ENCODE measurements at regions not wholly inside any gene's neighbourhood (a gene's known extent, or its start where the extent isn't known, plus 50 kb on each side); places are given as distances from the start of the nearest gene placed in this dataset.

DNA sequence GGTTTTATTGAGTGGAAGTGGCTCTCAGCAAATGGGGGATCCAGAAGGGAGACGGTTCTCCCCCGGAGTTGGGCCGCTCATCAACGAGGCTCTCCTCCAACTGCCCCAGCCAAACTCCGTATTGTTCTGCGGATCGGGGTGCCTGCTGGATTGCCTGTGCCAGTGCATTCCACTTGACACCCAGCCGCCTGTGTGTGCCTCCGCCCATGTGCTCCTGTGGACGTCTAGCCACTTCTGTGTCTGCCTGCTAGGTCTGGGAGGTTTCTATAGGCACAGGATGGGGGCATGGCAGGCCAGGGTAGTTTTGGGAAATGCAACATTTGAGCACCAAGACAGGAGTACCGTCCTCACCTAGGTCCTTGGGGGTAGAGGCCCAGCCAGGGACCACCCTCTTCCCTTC, 225.7 kb upstream of the AMIGO2 start:
- DNase-seq: no peak

DNA sequence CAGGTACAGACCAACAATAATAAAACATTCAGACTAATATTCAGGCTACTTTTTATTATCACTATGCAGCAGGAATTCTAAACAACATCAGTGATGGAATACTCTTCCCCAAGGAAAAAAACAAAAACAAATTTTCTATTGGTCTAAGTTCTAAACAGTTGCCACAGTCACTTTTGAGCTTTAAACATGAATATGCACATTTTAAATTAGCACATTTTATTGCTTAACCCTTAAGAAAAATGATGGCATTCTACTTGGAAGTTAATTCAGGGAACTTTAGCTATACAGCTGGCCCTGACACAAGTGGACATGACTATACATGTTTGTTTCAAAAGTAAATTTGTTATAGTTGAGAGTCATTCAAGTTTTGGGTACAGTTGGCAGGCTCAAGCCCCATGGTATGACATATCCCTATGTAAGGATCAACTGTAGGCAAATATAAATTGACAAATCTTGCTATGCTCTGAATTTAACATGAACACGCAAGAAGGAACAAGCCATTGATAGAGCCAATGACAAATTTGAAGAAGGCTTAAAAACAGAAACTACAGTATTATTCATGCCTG, 224.3 kb upstream of the AMIGO2 start:
- DNase-seq: no peak

GRCh38 chr12:47303207-47303606, 223.4 kb upstream of the AMIGO2 start:
- DNase-seq: no peak

DNA sequence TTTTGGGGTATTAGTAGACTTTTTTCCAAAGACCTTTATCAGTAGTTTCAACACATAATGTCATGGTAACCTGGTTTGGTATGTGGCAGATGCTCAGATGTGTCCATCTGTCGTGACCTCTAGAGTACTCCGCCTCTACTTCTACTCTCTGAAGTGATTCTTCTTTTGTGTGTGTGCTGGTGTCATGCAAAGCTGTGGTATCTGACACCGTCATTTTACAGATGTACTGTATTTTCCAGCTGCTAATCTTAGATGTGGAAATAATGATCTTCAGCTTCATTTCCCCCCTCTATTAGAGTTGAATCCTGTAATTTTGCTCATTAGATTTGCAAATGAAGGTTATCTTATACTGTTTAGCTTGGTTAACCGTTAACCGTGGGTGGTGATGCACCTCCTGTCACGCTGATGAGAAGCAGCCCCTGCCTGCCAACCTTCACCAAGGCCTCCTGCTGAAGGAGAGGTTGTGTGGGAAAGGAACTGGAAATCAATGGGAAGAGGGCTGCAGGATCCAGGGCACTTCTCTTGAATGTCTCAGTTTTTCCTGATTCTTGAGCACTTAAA, 222.4 kb upstream of the AMIGO2 start:
- DNase-seq: no peak

GRCh38 chr12:47299586-47299985, 219.8 kb upstream of the AMIGO2 start:
- no peak for DNase-seq

GRCh38 chr12:47297993-47298392, 218.2 kb upstream of the AMIGO2 start:
- DNase-seq: no peak

DNA sequence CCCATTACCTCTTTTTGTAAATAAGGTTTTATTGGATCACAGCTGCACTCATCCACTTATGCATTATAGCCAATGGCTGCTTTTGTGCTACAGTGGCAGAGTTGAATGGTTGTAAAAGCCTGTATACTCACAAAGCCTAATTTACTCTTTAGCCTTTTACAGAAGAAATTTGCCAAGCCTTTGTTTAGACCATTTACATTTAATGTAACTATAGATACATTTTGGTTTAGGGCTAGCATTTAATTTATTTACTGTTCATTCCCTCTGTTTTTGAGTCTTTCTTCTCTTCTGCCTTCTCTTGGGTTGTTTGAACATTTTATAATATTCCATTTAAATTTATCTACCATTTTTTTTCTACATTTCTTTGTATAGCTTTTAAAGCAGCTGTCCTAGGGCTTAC, 217.1 kb upstream of the AMIGO2 start:
- no peak for DNase-seq

DNA sequence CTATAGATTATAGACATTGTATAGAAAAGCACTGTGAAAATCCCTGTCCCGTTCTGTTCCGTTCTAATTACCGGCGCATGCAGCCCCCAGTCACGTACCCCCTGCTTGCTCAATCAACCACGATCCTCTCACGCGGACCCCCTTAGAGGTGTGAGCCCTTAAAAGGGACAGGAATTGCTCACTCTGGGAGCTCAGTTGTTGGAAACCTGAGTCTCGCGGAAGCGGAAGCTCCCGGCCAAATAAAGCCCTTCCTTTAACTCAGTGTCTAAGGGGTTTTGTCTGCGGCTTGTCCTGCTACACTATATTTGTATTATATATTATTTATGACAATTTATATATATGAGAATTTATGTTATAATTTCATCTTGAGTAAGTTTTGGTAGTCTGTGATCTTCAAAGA, 213.6 kb upstream of the AMIGO2 start:
- DNase-seq: no peak

DNA sequence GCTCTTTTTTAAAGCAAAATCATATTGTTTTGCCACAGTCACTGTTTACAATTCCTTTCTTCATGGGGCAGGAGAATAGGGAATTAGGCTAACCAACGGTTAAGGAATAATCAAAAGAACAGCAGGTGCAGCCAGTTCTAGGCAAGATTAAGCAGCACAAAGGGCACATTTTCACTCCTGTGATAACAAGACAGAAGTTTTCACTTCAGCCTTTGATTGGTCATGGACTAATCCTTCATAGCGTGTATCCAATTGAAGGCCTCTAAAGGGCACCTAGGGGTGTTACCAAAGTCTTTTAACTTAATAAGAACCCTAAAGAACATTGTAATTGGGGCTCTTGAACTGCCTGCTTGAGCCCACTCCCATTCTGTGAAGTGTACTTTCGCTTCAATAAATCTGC, 206.9 kb upstream of the AMIGO2 start:
- DNase-seq: no peak
